ENCODE measurements at regions not wholly inside any gene's neighbourhood (a gene's known extent, or its start where the extent isn't known, plus 50 kb on each side); places are given as distances from the start of the nearest gene placed in this dataset.

DNA sequence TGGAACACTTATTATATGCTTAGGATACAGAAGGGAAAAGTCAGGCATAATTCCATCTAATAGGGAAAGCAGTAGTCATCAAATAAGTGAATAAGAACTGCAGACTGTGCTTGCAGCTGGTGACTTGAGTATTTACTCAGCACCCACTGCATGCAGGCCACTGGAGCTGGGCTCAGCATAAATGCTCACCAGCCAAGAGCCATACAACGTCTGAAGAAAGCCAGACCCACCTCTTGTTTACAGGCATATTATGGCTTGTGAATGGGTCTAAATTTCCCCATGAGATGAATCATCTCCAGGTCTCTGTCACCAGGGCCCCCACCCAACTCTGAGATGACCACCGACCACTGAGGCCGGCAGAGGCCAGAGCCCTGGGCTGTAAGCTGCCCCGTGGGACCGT, 123.8 kb upstream of the PKDCC start:
- TF ChIP-seq EZH2phosphoT487 (IDR thresholded peaks at IDR 0.05), result no peak
- TF ChIP-seq, protein P1, sequence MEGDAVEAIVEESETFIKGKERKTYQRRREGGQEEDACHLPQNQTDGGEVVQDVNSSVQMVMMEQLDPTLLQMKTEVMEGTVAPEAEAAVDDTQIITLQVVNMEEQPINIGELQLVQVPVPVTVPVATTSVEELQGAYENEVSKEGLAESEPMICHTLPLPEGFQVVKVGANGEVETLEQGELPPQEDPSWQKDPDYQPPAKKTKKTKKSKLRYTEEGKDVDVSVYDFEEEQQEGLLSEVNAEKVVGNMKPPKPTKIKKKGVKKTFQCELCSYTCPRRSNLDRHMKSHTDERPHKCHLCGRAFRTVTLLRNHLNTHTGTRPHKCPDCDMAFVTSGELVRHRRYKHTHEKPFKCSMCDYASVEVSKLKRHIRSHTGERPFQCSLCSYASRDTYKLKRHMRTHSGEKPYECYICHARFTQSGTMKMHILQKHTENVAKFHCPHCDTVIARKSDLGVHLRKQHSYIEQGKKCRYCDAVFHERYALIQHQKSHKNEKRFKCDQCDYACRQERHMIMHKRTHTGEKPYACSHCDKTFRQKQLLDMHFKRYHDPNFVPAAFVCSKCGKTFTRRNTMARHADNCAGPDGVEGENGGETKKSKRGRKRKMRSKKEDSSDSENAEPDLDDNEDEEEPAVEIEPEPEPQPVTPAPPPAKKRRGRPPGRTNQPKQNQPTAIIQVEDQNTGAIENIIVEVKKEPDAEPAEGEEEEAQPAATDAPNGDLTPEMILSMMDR (IDR thresholded peaks at IDR 0.05), result no peak
- no peak for TF ChIP-seq EZH2 (IDR thresholded peaks at IDR 0.05)
- DNase-seq (ENCODE audit: low spot score), result no peak
- no peaks in the 10 kb centered on the region for H3K9me3 ChIP-seq (ENCODE audit: low read depth)
- H4K20me1 ChIP-seq (ENCODE audit: low read depth), result no peaks in the 10 kb centered on the region
- H3K27ac Mint-ChIP-seq, result no peak overlapping the region
- H3K27ac ChIP-seq, result no peak overlapping the region
- H3K4me1 ChIP-seq, result peaks cover 2% of the 10 kb centered on the region
- H3K36me3 Mint-ChIP-seq, result no peaks in the 10 kb centered on the region
- H3K4me2 ChIP-seq, result no peak overlapping the region
- H3K4me1 Mint-ChIP-seq, result peaks cover 9% of the 10 kb centered on the region
- H3K4me3 Mint-ChIP-seq, result no peak overlapping the region
- H3K9me3 Mint-ChIP-seq, result peaks cover 4% of the 10 kb centered on the region
- no peak overlapping the region for H3K9ac ChIP-seq
- no peaks in the 10 kb centered on the region for H3K27me3 ChIP-seq
- no peaks in the 10 kb centered on the region for H3K36me3 ChIP-seq
- H3K4me3 ChIP-seq, result no peak overlapping the region
- peaks cover 10% of the 10 kb centered on the region for H3K27me3 Mint-ChIP-seq (ENCODE audit: insufficient read depth, low read depth)
- H2AFZ ChIP-seq (replicated peaks), result no peak overlapping the region
- no peaks in the 10 kb centered on the region for H3K79me2 ChIP-seq (ENCODE audit: low read depth)
- no peaks in the 10 kb centered on the region for H3F3A ChIP-seq (ENCODE audit: low read depth)

DNA sequence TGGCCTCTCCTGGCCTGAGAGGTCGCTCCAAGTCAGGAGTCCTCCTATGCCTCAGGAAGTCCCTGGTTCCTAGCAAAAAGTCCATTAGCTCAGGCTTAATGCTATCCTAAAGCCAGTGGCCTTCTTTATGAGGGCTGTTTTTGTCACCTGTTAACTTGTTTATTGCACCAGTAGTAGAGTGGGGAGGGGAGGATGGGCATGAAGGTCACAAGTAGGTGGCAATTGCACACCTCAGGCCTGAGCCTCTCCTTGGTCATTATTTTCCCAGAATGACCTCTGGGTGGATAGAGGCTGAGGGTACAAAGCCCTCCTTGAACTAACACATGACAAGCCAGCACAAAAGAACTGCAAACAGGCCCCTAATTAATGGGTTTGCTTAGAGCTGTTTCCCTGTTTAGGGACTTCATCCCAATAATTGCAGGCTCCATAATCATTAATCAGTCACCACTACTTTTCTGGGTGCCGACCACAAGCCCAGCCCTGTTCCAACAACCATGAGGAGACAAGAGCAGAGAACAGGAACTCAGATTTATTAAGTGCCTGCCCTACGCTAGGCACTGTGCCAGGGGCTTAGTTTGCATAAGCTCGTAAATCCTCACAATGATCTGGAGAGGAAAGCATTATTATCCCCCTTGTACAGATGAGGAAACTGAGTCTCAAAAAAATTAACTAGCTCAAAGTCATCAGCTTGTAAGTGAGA, 123.0 kb upstream of the PKDCC start:
- TF ChIP-seq, protein P1 (IDR thresholded peaks at IDR 0.05), result no peak
- TF ChIP-seq EZH2phosphoT487 (IDR thresholded peaks at IDR 0.05) (no peak), EZH2 (IDR thresholded peaks at IDR 0.05) (no peak)
- no peak overlapping the region for H2AFZ ChIP-seq (replicated peaks)
- Mint-ChIP-seq H3K9me3 (peaks cover 3% of the 10 kb centered on the region), H3K4me3 (no peak overlapping the region), H3K4me1 (peaks cover 9% of the 10 kb centered on the region), H3K36me3 (no peaks in the 10 kb centered on the region), H3K27ac (no peak overlapping the region), H3K27me3 (ENCODE audit: insufficient read depth, low read depth) (peaks cover 10% of the 10 kb centered on the region)
- H3K9ac ChIP-seq, result no peak overlapping the region
- H3K79me2 ChIP-seq (ENCODE audit: low read depth), result no peaks in the 10 kb centered on the region
- no peak for DNase-seq (ENCODE audit: low spot score)
- no peaks in the 10 kb centered on the region for H3K36me3 ChIP-seq
- H4K20me1 ChIP-seq (ENCODE audit: low read depth), result no peaks in the 10 kb centered on the region
- H3K4me3 ChIP-seq, result no peak overlapping the region
- H3K9me3 ChIP-seq (ENCODE audit: low read depth), result no peaks in the 10 kb centered on the region
- H3F3A ChIP-seq (ENCODE audit: low read depth), result no peaks in the 10 kb centered on the region
- H3K4me2 ChIP-seq, result no peak overlapping the region
- peaks cover 2% of the 10 kb centered on the region for H3K4me1 ChIP-seq
- H3K27ac ChIP-seq, result no peak overlapping the region
- H3K27me3 ChIP-seq, result no peaks in the 10 kb centered on the region

DNA sequence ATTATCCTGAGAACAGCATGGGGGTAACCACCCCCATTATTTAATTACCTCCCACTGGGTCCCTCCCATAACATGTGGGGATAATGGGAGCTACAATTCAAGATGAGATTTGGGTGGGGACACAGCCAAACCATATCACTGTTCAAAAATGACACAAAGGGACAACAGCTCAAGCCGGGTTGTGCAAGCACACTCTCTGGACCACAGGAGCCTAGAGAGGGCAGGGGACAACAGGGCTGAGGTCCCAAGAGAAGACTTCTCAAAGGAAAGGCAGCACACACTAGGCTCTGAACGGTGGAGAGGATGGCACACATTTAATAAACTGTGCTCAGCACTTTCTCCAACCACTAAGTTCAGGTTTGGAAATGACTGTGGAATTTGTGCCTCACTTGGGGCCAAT, 122.1 kb upstream of the PKDCC start:
- Histone ChIP-seq H3K4me1 (peaks cover 2% of the 10 kb centered on the region), H2AFZ (replicated peaks) (no peak overlapping the region), H4K20me1 (ENCODE audit: low read depth) (no peaks in the 10 kb centered on the region), H3K36me3 (no peaks in the 10 kb centered on the region), H3K4me3 (no peak overlapping the region), H3K79me2 (ENCODE audit: low read depth) (no peaks in the 10 kb centered on the region), H3K27me3 (no peaks in the 10 kb centered on the region), H3K9me3 (ENCODE audit: low read depth) (no peaks in the 10 kb centered on the region), H3F3A (ENCODE audit: low read depth) (no peaks in the 10 kb centered on the region), H3K4me2 (no peak overlapping the region), H3K27ac (no peak overlapping the region), H3K9ac (no peak overlapping the region)
- Mint-ChIP-seq H3K27me3 (ENCODE audit: insufficient read depth, low read depth) (peaks cover 10% of the 10 kb centered on the region), H3K9me3 (peaks cover 4% of the 10 kb centered on the region), H3K4me1 (peaks cover 9% of the 10 kb centered on the region), H3K27ac (no peak overlapping the region), H3K36me3 (no peaks in the 10 kb centered on the region), H3K4me3 (no peak overlapping the region)
- no peak for DNase-seq (ENCODE audit: low spot score)
- TF ChIP-seq, protein P1 (IDR thresholded peaks at IDR 0.05), result no peak
- TF ChIP-seq EZH2phosphoT487 (IDR thresholded peaks at IDR 0.05) (no peak), EZH2 (IDR thresholded peaks at IDR 0.05) (no peak)

Measured in neural progenitor cell (in vitro differentiated cells).